A549 (cell line): ENCODE measurements at regions not wholly inside any gene's neighbourhood (a gene's known extent, or its start where the extent isn't known, plus 50 kb on each side); places are given as distances from the start of the nearest gene placed in this dataset.
"Not testable (repeated sequence)": the region's sequence is repeated elsewhere in the genome, so short reads cannot be mapped to it uniquely, and the experiment has no call there.

ENCODE experiments used
- TP53 ChIP-seq: fragments of 250-450 bp; sonication (Bioruptor Pico); IDR thresholded peaks from 2 replicates; pipeline ENCODE4 v1.5.0; 2021; ENCODE audit warnings: mild to moderate bottlenecking, moderate library complexity
- TF ChIP-seq, protein P1 (sequence below): fragments of 200-600 bp; sonication (generic); IDR thresholded peaks from 2 replicates; pipeline ENCODE4 v1.6.1; 2016; ENCODE audit warnings: antibody characterized with exemption, mild to moderate bottlenecking, moderate library complexity
- TF ChIP-seq, protein P2 (sequence below): fragments of >200 bp; sonication (Bioruptor Twin); formaldehyde crosslinking; IDR thresholded peaks from 3 replicates; pipeline ENCODE4 v1.5.1; 2016

DNA sequence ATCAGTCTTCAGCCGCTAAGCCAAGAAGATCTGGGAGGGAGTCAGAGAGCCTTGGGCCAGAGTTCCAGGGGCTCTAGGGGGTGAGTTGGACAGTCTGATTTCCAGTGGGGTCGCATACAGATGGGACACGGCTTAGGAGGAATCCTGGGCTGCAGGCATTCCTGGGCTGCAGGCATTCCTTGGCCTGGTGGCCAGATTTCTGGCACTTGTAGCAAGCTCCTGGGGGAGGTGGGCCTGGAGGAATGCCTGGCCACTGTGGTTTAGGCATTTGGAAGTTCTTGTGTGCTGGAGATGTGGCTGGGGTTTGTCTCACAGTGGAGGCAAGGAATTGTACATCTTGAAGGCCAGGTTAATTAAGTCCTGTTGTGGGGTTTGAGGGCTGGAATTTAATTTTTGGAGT is 165.4 kb upstream of the JADE1 start:
- TF ChIP-seq, protein P1, sequence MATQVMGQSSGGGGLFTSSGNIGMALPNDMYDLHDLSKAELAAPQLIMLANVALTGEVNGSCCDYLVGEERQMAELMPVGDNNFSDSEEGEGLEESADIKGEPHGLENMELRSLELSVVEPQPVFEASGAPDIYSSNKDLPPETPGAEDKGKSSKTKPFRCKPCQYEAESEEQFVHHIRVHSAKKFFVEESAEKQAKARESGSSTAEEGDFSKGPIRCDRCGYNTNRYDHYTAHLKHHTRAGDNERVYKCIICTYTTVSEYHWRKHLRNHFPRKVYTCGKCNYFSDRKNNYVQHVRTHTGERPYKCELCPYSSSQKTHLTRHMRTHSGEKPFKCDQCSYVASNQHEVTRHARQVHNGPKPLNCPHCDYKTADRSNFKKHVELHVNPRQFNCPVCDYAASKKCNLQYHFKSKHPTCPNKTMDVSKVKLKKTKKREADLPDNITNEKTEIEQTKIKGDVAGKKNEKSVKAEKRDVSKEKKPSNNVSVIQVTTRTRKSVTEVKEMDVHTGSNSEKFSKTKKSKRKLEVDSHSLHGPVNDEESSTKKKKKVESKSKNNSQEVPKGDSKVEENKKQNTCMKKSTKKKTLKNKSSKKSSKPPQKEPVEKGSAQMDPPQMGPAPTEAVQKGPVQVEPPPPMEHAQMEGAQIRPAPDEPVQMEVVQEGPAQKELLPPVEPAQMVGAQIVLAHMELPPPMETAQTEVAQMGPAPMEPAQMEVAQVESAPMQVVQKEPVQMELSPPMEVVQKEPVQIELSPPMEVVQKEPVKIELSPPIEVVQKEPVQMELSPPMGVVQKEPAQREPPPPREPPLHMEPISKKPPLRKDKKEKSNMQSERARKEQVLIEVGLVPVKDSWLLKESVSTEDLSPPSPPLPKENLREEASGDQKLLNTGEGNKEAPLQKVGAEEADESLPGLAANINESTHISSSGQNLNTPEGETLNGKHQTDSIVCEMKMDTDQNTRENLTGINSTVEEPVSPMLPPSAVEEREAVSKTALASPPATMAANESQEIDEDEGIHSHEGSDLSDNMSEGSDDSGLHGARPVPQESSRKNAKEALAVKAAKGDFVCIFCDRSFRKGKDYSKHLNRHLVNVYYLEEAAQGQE, result not testable (repeated sequence)
- TF ChIP-seq TP53 (CRISPR knock-in tag), result not testable (repeated sequence)
- TF ChIP-seq, protein P2, sequence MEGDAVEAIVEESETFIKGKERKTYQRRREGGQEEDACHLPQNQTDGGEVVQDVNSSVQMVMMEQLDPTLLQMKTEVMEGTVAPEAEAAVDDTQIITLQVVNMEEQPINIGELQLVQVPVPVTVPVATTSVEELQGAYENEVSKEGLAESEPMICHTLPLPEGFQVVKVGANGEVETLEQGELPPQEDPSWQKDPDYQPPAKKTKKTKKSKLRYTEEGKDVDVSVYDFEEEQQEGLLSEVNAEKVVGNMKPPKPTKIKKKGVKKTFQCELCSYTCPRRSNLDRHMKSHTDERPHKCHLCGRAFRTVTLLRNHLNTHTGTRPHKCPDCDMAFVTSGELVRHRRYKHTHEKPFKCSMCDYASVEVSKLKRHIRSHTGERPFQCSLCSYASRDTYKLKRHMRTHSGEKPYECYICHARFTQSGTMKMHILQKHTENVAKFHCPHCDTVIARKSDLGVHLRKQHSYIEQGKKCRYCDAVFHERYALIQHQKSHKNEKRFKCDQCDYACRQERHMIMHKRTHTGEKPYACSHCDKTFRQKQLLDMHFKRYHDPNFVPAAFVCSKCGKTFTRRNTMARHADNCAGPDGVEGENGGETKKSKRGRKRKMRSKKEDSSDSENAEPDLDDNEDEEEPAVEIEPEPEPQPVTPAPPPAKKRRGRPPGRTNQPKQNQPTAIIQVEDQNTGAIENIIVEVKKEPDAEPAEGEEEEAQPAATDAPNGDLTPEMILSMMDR, result not testable (repeated sequence)
